Muscle layer of duodenum (tissue), 2 donors: ENCODE measurements at regions not wholly inside any gene's neighbourhood (a gene's known extent, or its start where the extent isn't known, plus 50 kb on each side); places are given as distances from the start of the nearest gene placed in this dataset.
A peak's percentile ranks its signal among the peaks of the same experiment; 100 is the strongest.

Source experiments
- H3K27ac ChIP-seq: one replicate; pipeline ENCODE4 v1.7.0; 2013; ENCODE audit warnings: mild to moderate bottlenecking, low read length
- H3K27me3 ChIP-seq: one replicate; pipeline ENCODE4 v1.7.0; 2013; ENCODE audit warnings: low read depth, mild to moderate bottlenecking, control low read depth, low read length
- H3K36me3 ChIP-seq, 2 donors: one replicate each; pipeline ENCODE4 v1.7.0; 2013; ENCODE audit warnings: low read length in 2 of 2, control low read depth in 1 of 2, mild to moderate bottlenecking in 1 of 2; ENCODE audit not compliant: insufficient read depth in 2 of 2, control insufficient read depth in 1 of 2
- H3K4me1 ChIP-seq, 2 donors: one replicate each; pipeline ENCODE4 v1.7.0; 2013; ENCODE audit warnings: low read length in 2 of 2, mild to moderate bottlenecking in 2 of 2, control low read depth in 1 of 2, moderate library complexity in 1 of 2; ENCODE audit not compliant: insufficient read depth in 2 of 2, control insufficient read depth in 1 of 2
- H3K4me3 ChIP-seq, 2 donors: one replicate each; pipeline ENCODE4 v1.7.0; 2013; ENCODE audit warnings: low read length in 2 of 2, low read depth in 1 of 2, mild to moderate bottlenecking in 1 of 2
- H3K9me3 ChIP-seq, 2 donors: one replicate each; pipeline ENCODE4 v1.7.0; 2013; ENCODE audit warnings: low read length in 2 of 2, control low read depth in 1 of 2, mild to moderate bottlenecking in 1 of 2; ENCODE audit not compliant: control insufficient read depth in 1 of 2
- donor health status: healthy.

DNA sequence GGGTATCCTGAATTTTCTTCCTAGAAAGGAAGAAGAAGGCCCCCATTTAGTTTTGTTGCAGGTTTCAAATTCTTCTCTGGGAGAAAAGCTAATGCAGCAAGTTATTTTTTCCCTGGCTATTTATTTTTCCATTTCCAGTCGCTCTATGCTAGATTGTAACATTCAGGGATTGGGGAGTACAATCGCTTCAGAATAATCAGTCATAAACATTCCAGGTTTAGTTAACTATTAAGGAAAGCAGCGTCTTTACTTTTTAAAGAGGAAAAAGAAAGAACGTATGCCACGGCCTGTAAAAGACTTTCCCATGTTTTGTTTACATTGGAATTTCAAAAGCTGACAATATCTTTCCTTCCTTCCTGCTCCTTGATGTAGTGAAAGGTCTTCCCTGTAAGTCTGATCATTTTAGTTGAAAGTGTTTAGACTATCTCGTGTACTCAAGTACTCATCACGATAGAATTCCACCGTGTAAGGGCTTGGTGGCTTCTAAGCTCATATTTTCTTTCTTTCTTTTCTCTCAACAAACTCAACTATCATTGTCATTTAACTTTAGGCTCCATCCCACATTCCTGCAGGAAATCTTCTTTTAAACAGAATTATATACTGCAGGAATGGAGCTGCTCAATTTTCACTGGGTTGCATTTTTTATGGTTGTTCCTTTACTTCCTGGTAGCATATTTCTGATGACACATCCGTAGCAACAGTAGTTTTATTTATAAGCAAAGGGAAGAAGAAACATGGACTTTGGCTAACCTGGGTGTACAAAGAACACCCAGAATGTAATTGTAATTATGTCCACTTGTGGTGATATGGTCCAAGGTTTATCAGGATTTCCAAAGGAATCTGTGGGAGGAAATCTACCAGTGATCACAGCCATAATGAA lies 213.1 kb upstream of the FAT1 start:
- Histone ChIP-seq H3K27ac (peak overlapping the region; percentile 90), H3K36me3 (no peaks in the 10 kb centered on the region), H3K9me3 (no peaks in the 10 kb centered on the region), H3K4me3 (peak overlapping the region in 1 of 2 donors; percentile 10), H3K27me3 (no peaks in the 10 kb centered on the region), H3K4me1 (peaks cover 4 to 11% of the 10 kb centered on the region in 2 donors)

DNA sequence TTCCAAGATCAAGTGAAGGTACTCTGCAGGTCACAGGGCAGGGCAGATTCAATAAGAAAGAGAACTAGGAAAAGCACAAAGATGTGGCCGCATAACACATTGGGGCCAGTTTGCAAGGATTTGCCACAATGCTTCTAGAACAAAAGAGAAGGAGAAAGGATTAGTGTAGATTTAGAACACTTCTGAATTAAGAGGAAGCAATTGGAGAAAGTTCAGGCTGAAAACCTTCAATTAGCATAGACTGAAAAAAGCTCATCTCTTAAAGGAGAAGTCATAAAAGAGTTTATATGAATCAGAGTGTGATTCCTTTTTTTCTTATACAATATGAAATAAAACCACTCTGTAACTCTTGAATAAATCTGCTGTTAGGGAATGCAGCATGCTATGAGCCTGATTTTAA lies 215.6 kb upstream of the FAT1 start:
- Histone ChIP-seq H3K4me1 (peaks cover 13 to 19% of the 10 kb centered on the region in 2 donors), H3K36me3 (no peaks in the 10 kb centered on the region), H3K4me3 (no peak overlapping the region), H3K27me3 (no peaks in the 10 kb centered on the region), H3K9me3 (no peaks in the 10 kb centered on the region), H3K27ac (no peak overlapping the region)

DNA sequence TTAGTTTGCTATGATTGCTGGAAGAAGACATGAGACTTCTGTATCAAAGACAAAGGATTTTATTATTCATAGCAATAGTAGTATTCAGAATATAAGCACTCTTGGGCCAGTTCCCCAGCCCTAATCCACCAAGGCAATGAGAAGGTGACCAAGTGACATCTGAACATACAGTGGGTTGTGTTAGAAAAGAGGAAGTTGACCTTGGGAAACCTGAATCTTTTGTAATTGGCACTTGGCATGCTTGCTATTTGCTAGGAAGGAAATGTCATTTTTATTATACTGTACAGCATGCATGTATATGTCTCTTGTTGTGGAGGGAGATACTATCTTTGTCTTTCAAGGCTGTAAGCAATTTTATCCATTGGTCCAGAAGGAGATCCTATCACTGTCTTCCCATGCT lies 216.1 kb upstream of the FAT1 start:
- Histone ChIP-seq H3K4me1 (peaks cover 13 to 14% of the 10 kb centered on the region in 2 donors), H3K4me3 (no peak overlapping the region), H3K36me3 (no peaks in the 10 kb centered on the region), H3K27me3 (no peaks in the 10 kb centered on the region), H3K27ac (no peak overlapping the region), H3K9me3 (no peaks in the 10 kb centered on the region)

DNA sequence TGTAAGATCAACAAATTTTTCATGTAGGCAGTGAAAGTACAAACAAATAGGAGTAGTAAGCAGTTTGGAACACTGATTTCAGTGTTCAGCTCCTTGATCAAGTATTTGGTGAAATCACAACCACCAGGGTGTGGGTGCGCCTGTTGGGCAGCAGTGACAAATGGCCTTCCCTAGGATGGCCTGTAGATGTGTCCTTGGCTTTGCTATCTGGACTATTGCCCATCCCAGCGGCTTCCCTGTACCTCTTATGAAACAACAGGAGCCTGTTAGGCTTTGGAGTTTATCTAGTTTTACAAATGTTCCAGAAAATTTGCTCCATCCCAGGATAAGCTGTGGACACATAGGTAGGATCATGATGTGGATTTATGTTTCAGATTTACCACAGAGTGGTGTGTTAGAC lies 216.8 kb upstream of the FAT1 start:
- H3K27me3 ChIP-seq = no peaks in the 10 kb centered on the region
- H3K4me3 ChIP-seq = no peak overlapping the region
- H3K4me1 ChIP-seq = peaks cover 13 to 14% of the 10 kb centered on the region in 2 donors
- H3K27ac ChIP-seq = no peak overlapping the region
- H3K36me3 ChIP-seq = no peaks in the 10 kb centered on the region
- no peaks in the 10 kb centered on the region for H3K9me3 ChIP-seq

DNA sequence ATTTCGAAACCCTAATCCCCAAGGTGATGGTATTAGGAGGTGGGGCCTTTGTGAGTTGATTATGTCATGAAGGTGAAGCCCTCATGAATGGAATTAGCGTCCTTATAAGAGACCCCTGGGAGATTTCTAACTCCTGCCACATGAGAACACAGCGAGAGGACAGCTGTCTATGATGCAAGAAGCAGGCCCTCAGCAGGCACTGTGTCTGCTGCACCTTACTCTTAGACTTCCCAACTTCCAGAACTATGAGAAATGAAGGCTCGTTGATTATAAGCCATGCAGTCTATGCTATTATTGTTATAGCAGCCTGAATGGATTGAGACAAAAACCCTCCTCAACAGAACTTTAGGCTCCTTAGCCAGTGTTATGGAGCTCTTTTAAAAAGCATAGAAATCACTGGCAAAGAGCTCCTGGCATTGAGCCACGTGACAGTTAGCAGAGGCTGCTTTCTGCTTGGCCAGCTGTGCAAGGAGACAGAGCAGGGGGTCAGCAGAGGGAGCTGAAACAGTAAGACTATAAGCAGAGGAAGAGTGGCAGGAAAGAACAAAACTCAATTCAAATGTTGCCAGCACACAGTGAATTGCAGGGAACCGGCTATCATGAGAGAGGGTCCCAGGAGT lies 219.2 kb upstream of the FAT1 start:
- no peaks in the 10 kb centered on the region for H3K9me3 ChIP-seq
- H3K27me3 ChIP-seq = no peaks in the 10 kb centered on the region
- H3K27ac ChIP-seq = no peak overlapping the region
- no peaks in the 10 kb centered on the region for H3K36me3 ChIP-seq
- H3K4me1 ChIP-seq = peaks cover 8 to 9% of the 10 kb centered on the region in 2 donors
- no peak overlapping the region for H3K4me3 ChIP-seq

DNA sequence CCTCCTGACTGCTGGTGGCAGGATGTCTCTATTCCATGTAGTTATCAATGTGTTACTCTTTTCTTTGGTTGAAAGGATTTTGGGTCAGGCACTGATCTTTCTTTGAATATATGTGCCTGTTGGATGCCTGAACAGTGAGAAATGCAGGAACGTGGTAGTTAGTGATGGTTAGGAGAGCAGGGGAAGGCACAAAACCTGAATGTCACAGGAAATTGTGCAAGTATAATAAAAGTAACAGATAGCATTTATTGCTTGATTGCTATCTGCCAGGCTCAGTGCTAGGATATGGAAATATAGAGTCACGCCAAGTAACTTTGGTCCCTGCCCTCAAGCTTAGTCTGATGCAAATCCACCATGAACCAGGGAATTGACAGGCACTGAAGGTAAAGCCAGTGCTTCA lies 219.8 kb upstream of the FAT1 start:
- peaks cover 8 to 9% of the 10 kb centered on the region in 2 donors for H3K4me1 ChIP-seq
- H3K9me3 ChIP-seq = no peaks in the 10 kb centered on the region
- no peaks in the 10 kb centered on the region for H3K36me3 ChIP-seq
- no peak overlapping the region for H3K4me3 ChIP-seq
- no peaks in the 10 kb centered on the region for H3K27me3 ChIP-seq
- no peak overlapping the region for H3K27ac ChIP-seq

DNA sequence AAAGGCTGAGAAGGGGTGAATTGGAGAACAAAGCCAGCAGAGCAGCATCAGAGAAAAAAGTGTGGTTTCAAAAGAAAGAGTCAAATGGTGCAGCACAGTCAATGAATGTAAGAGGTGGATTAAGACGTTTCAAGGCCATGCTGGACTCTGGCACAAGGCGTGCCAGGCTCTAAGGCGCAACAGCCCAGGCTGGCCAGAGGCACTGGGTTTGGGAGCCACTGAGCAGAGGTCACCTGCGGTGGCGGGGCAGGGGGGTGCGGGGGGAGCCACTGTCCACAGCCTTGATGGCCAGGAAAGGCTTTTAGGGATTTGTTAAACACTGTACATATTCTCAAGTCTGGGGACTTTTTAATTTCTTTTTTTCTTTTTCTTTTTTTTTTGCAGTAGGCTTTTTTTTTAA lies 222.5 kb upstream of the FAT1 start:
- Histone ChIP-seq H3K27ac (no peak overlapping the region), H3K4me1 (peaks cover 8 to 9% of the 10 kb centered on the region in 2 donors), H3K36me3 (no peaks in the 10 kb centered on the region), H3K4me3 (no peak overlapping the region), H3K9me3 (no peaks in the 10 kb centered on the region), H3K27me3 (no peaks in the 10 kb centered on the region)

DNA sequence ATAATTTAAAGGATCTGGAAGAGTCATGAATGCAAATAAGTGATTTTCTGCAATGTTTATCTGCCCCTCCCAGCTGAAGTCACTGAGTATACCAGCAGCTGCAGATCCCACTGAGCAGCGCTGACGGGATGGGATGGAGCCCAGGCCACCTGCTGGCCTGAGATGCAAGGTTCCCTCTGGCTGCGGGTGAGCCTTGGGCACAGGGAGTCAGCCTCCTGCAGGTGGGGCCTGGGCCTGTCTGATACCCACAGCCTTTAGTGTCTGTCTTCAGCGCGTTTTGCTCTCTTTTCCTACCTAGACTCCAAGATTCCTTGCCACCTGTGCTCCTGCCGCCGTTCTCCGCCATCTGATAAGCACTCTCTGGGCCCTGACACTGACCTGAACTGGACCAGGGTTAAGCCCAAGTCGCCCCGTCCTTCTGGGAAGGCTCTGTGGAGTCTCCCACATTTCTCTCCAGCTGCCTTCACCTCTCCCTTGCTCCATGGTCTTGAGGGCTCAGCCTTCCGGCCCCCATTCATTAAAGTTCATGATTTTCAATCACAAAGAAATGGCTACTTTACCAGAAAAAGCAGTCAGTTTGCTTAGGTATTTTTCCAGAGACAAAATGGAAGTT lies 223.1 kb upstream of the FAT1 start:
- no peak overlapping the region for H3K4me3 ChIP-seq
- H3K4me1 ChIP-seq = peaks cover 8 to 9% of the 10 kb centered on the region in 2 donors
- H3K27me3 ChIP-seq = no peaks in the 10 kb centered on the region
- no peaks in the 10 kb centered on the region for H3K36me3 ChIP-seq
- H3K27ac ChIP-seq = no peak overlapping the region
- H3K9me3 ChIP-seq = no peaks in the 10 kb centered on the region

DNA sequence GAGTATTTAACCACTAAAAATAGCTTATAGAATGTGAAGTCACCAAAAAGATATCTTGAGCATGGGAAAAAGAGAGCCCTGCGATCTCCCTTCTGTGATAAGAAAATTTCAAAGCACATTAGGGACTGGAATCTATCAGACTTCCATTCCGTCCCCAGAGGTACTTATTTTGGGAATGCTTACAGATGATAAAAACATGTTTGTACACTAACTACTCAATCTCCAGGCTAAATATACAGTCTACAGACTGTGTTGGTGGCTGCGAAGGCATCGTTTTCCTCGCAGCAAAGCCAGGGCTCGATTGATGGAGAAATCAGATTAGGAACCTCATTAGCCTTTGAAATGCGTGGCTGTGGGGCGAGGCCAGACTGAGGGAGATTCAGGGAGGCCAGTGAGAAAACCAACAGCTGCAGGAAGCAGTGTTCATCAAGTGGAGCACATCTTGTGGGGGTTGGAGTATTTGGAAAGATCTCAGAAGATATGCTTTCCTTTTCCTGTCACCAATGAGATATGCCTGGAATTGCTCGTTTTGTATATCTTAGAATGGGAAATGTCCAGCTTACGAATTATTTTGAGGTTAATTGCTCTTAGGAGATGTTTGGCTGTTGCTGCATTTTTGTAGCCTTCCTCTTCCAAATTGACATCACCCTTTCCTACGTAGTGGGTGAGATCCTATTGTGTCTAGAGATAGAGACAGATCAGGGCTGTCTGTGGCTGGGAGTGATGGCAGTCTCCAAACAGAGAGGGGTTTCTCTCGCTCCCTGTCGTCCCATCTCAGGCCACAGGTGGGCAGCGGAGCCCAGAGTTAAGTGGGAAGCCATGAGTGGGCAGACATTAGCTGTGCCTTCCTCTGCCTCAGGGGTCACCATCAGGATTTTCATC lies 224.9 kb upstream of the FAT1 start:
- Histone ChIP-seq H3K4me1 (no peaks in the 10 kb centered on the region), H3K27ac (no peak overlapping the region), H3K9me3 (no peaks in the 10 kb centered on the region), H3K36me3 (no peaks in the 10 kb centered on the region), H3K27me3 (no peaks in the 10 kb centered on the region), H3K4me3 (no peak overlapping the region)

DNA sequence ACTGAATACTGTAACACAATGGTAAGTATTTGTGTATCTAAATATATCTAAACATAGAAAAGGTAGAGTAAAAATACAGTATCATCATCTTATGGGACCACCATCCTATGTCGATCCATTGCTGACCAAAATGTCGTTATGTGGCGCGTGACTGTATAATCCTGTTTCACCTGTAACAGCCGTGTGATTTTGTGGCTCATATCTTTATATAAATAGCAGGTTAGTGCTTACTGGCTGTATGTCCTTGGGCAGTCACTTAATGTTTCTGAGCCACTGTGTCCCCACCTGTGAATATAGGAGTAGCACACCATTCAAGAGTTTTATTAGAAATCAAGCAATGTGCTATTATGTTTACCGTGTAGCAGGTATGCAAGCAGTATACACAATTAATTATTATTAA lies 226.2 kb upstream of the FAT1 start:
- H3K27ac ChIP-seq = no peak overlapping the region
- H3K27me3 ChIP-seq = no peaks in the 10 kb centered on the region
- H3K36me3 ChIP-seq = no peaks in the 10 kb centered on the region
- H3K4me1 ChIP-seq = no peaks in the 10 kb centered on the region
- no peak overlapping the region for H3K4me3 ChIP-seq
- no peaks in the 10 kb centered on the region for H3K9me3 ChIP-seq

DNA sequence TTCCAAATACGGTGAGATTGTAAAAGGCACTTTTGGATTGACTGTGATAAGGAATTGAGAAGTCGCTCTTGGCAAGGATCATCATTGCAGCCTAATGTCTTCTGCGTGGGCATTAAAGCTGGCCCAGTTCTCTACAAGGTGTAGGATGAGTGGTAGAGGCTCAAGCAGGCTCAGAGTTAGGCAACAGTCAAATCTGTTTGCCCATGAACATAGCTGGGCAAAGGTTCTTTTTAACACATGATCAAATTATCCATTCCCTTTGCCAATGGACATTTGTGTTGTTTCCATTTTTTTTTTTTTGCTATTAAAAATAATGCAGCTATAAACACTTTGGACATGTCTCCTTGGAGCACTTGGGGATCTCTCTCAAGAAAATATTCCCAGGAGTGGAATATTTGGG lies 229.1 kb upstream of the FAT1 start:
- Histone ChIP-seq H3K4me3 (no peak overlapping the region), H3K27ac (no peak overlapping the region), H3K9me3 (no peaks in the 10 kb centered on the region), H3K4me1 (no peaks in the 10 kb centered on the region), H3K27me3 (no peaks in the 10 kb centered on the region), H3K36me3 (no peaks in the 10 kb centered on the region)
